ENCODE measurements at regions not wholly inside any gene's neighbourhood (a gene's known extent, or its start where the extent isn't known, plus 50 kb on each side); places are given as distances from the start of the nearest gene placed in this dataset.

DNA sequence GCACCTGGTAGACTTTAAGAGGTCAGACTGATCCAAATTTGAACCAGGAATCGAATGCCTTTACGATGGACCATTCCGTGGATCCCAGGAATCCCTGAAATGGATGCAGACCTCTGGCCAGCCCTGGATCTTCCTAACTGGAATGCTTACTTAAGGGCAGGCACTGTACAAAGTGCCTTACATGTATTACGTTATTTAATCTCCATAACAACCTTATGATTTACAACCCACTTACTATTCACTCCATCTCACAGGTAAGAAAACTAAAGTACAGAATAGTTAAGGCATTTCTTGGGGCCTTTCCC, 93.6 kb downstream of the HSPH1 start:
- no peak for DNase-seq
- Mint-ChIP-seq H3K27ac (ENCODE audit: unreplicated experiment) (no peak overlapping the region), H3K9me3 (ENCODE audit: unreplicated experiment) (peaks cover 1% of the 10 kb centered on the region), H3K4me1 (ENCODE audit: low read depth, unreplicated experiment) (peaks cover 21% of the 10 kb centered on the region), H3K36me3 (ENCODE audit: unreplicated experiment) (peaks cover 7% of the 10 kb centered on the region), H3K4me3 (ENCODE audit: unreplicated experiment) (no peak overlapping the region), H3K27me3 (ENCODE audit: unreplicated experiment) (peaks cover 8% of the 10 kb centered on the region)
- TF ChIP-seq, protein P1, sequence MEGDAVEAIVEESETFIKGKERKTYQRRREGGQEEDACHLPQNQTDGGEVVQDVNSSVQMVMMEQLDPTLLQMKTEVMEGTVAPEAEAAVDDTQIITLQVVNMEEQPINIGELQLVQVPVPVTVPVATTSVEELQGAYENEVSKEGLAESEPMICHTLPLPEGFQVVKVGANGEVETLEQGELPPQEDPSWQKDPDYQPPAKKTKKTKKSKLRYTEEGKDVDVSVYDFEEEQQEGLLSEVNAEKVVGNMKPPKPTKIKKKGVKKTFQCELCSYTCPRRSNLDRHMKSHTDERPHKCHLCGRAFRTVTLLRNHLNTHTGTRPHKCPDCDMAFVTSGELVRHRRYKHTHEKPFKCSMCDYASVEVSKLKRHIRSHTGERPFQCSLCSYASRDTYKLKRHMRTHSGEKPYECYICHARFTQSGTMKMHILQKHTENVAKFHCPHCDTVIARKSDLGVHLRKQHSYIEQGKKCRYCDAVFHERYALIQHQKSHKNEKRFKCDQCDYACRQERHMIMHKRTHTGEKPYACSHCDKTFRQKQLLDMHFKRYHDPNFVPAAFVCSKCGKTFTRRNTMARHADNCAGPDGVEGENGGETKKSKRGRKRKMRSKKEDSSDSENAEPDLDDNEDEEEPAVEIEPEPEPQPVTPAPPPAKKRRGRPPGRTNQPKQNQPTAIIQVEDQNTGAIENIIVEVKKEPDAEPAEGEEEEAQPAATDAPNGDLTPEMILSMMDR (IDR thresholded peaks at IDR 0.05; ENCODE audit: partially characterized antibody, unreplicated experiment) = no peak

DNA sequence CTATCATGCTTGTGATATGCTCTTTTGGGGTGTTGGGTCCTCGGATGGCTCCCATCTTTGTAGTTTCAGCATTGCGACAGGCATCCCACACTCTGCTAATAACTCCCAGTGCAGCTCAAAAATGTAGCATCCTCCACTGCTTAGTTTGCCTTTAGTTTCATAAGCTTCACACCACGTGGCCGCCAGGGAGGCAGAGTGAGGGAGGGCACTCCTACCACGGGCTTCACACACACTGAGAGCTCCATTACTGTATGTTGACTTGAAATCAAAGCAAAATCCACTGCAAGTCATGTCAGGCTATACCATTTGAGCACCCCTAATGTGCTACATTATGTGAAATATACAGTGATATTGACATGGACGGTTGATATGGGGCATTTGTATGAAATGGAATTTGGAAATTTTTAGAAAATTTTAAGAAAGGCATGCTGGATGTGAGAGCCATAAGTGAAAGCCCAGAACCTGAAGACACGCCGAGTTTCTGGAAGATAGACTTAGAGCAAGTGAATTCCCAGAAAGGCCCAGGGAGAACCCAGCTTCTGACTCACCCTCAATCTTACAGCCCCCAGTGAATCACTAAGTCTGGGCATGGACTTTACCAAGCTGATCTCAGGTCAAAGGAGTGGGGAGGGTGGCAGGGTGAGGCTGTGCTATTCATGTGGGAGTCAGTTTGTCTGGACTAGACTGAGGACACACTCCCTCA, 94.1 kb downstream of the HSPH1 start:
- Mint-ChIP-seq H3K9me3 (ENCODE audit: unreplicated experiment) (peaks cover 1% of the 10 kb centered on the region), H3K27me3 (ENCODE audit: unreplicated experiment) (peaks cover 8% of the 10 kb centered on the region), H3K4me1 (ENCODE audit: low read depth, unreplicated experiment) (peaks cover 21% of the 10 kb centered on the region), H3K4me3 (ENCODE audit: unreplicated experiment) (no peak overlapping the region), H3K36me3 (ENCODE audit: unreplicated experiment) (peaks cover 7% of the 10 kb centered on the region), H3K27ac (ENCODE audit: unreplicated experiment) (no peak overlapping the region)
- no peak for DNase-seq
- TF ChIP-seq, protein P1 (IDR thresholded peaks at IDR 0.05; ENCODE audit: partially characterized antibody, unreplicated experiment) = no peak

DNA sequence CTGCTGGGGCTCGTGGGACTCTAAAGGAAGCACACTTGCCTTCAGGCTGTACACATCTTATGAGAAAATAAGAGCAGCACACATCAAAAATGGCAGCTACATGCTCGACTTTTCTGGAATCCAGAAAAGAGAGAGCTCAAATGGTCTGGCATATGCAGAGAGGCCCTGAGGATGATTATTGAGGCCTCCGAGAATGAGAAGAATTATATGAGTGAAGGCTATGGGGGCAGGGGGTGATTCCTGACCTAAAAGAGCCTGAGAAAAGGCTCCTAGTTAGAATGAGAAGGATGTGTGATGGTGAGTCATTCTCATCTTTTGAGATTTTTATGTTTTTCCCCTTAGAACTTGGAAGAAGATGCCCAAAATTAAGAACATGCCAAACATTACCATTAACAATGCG, 97.1 kb downstream of the HSPH1 start:
- Mint-ChIP-seq H3K27me3 (ENCODE audit: unreplicated experiment) (peaks cover 4% of the 10 kb centered on the region), H3K27ac (ENCODE audit: unreplicated experiment) (no peak overlapping the region), H3K9me3 (ENCODE audit: unreplicated experiment) (peaks cover 1% of the 10 kb centered on the region), H3K4me3 (ENCODE audit: unreplicated experiment) (no peak overlapping the region), H3K4me1 (ENCODE audit: low read depth, unreplicated experiment) (peaks cover 22% of the 10 kb centered on the region), H3K36me3 (ENCODE audit: unreplicated experiment) (peaks cover 7% of the 10 kb centered on the region)
- TF ChIP-seq, protein P1 (IDR thresholded peaks at IDR 0.05; ENCODE audit: partially characterized antibody, unreplicated experiment) = no peak
- DNase-seq = no peak

DNA sequence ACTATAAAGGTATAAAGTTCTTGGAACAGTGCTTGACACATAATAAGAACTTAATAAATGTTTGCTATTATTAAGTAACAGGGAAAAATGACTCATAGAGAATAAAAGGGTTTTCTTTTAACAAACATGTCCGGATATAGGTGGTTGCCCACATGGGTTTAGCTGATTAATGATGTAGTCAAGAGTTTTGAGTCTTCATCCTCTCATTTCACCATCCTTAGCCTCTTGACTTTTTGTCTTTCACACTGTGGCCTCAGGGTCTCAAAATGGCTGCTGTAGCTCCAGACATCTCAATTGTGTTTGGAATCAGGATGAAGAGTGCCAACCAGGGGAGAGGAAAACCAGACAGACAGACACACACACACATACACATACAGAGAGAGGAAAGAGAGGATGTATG, 97.9 kb downstream of the HSPH1 start:
- H3K27ac Mint-ChIP-seq (ENCODE audit: unreplicated experiment) = no peak overlapping the region
- H3K27me3 Mint-ChIP-seq (ENCODE audit: unreplicated experiment) = peaks cover 4% of the 10 kb centered on the region
- no peak for DNase-seq
- TF ChIP-seq, protein P1 (IDR thresholded peaks at IDR 0.05; ENCODE audit: partially characterized antibody, unreplicated experiment) = no peak
- no peak overlapping the region for H3K4me3 Mint-ChIP-seq (ENCODE audit: unreplicated experiment)
- peaks cover 1% of the 10 kb centered on the region for H3K9me3 Mint-ChIP-seq (ENCODE audit: unreplicated experiment)
- peaks cover 20% of the 10 kb centered on the region for H3K4me1 Mint-ChIP-seq (ENCODE audit: low read depth, unreplicated experiment)
- peaks cover 7% of the 10 kb centered on the region for H3K36me3 Mint-ChIP-seq (ENCODE audit: unreplicated experiment)

GRCh38 chr13:31060655-31061054, 101.0 kb downstream of the HSPH1 start:
- Mint-ChIP-seq H3K36me3 (ENCODE audit: unreplicated experiment) (peaks cover 7% of the 10 kb centered on the region), H3K4me1 (ENCODE audit: low read depth, unreplicated experiment) (peaks cover 13% of the 10 kb centered on the region), H3K9me3 (ENCODE audit: unreplicated experiment) (peaks cover 4% of the 10 kb centered on the region), H3K4me3 (ENCODE audit: unreplicated experiment) (no peak overlapping the region), H3K27ac (ENCODE audit: unreplicated experiment) (no peak overlapping the region), H3K27me3 (ENCODE audit: unreplicated experiment) (peaks cover 5% of the 10 kb centered on the region)
- no peak for DNase-seq
- TF ChIP-seq, protein P1 (IDR thresholded peaks at IDR 0.05; ENCODE audit: partially characterized antibody, unreplicated experiment) = no peak

Data from glutamatergic neuron (in vitro differentiated cells).